HEK293 (cell line): ENCODE measurements at regions not wholly inside any gene's neighbourhood (a gene's known extent, or its start where the extent isn't known, plus 50 kb on each side); places are given as distances from the start of the nearest gene placed in this dataset.

Source experiments
- CTCF ChIA-PET: fragments of 350-600 bp; formaldehyde crosslinking; extraction: SDS; loops from one replicate; lab custom pipeline; 2021; ENCODE audit warnings: antibody characterized with exemption; lab: Yijun Ruan, JAX
- POLR2A ChIA-PET: fragments of 300-600 bp; formaldehyde crosslinking; extraction: SDS; loops from one replicate; lab custom pipeline; 2020; ENCODE audit warnings: antibody characterized with exemption, inconsistent platforms; lab: Yijun Ruan, JAX
- H3K27ac ChIP-seq: fragments of 200-500 bp; sonication (Bioruptor generic); 2 replicates; pipeline ENCODE4 v1.5.1; 2014; ENCODE audit warnings: low read depth, low read length, control low read depth, inconsistent platforms; ENCODE audit errors: extremely low read depth
- H3K36me3 ChIP-seq, 2 experiments: fragments of 200-500 bp in 1 of 2; sonication (Bioruptor generic) in 1 of 2; 1 replicate in 1 of 2; 2 replicates in 1 of 2; pipeline ENCODE4 v1.5.1; 2014 to 2017; ENCODE audit warnings: inconsistent platforms in 2 of 2, low read length in 2 of 2; ENCODE audit not compliant: control insufficient read depth in 2 of 2, insufficient read depth in 1 of 2
- H3K4me1 ChIP-seq: fragments of 200-500 bp; sonication (Bioruptor generic); 2 replicates; pipeline ENCODE4 v1.5.1; 2014; ENCODE audit warnings: mild to moderate bottlenecking, low read length, inconsistent platforms; ENCODE audit not compliant: control insufficient read depth, insufficient read depth
- H3K4me3 ChIP-seq: 2 replicates; pipeline ENCODE4 v1.5.1; 2011; ENCODE audit warnings: low read depth, mild to moderate bottlenecking, control low read depth, low read length, moderate library complexity
- H3K9me3 ChIP-seq: fragments of 200-500 bp; sonication (Bioruptor generic); 2 replicates; pipeline ENCODE4 v1.5.1; 2014; ENCODE audit warnings: low read depth, low read length, inconsistent platforms; ENCODE audit not compliant: control insufficient read depth, insufficient read depth
- PRDM1 ChIP-seq: fragments of 450-650 bp; formaldehyde crosslinking; IDR thresholded peaks from 2 replicates; pipeline ENCODE4; 2016; ENCODE audit warnings: missing biosample characterization, missing genetic modification characterization
- PRDM6 ChIP-seq: fragments of 450-650 bp; formaldehyde crosslinking; IDR thresholded peaks from 2 replicates; pipeline ENCODE4 v1.5.1; 2017; ENCODE audit warnings: missing biosample characterization, missing genetic modification characterization
- ZBTB10 ChIP-seq: fragments of 450-650 bp; formaldehyde crosslinking; IDR thresholded peaks from 2 replicates; pipeline ENCODE4 v1.5.1; 2016; ENCODE audit warnings: missing biosample characterization, missing genetic modification characterization
- ZFP37 ChIP-seq: fragments of 450-650 bp; formaldehyde crosslinking; IDR thresholded peaks from 2 replicates; pipeline ENCODE4 v1.5.1; 2016; ENCODE audit warnings: missing biosample characterization, missing genetic modification characterization
- ZNF114 ChIP-seq: fragments of 450-650 bp; formaldehyde crosslinking; IDR thresholded peaks from 2 replicates; pipeline ENCODE4 v1.5.0; 2017; ENCODE audit warnings: missing biosample characterization, missing genetic modification characterization
- ZNF146 ChIP-seq: fragments of 450-650 bp; formaldehyde crosslinking; IDR thresholded peaks from 2 replicates; pipeline ENCODE4 v1.5.1; 2016; ENCODE audit warnings: missing biosample characterization, missing genetic modification characterization
- ZNF19 ChIP-seq: fragments of 450-650 bp; formaldehyde crosslinking; IDR thresholded peaks from 2 replicates; pipeline ENCODE4; 2016; ENCODE audit warnings: missing biosample characterization, missing genetic modification characterization, low read depth
- ZNF544 ChIP-seq: fragments of 450-650 bp; formaldehyde crosslinking; IDR thresholded peaks from 2 replicates; pipeline ENCODE4 v1.5.0; 2017; ENCODE audit warnings: missing biosample characterization, missing genetic modification characterization
- ZNF561 ChIP-seq: fragments of 450-650 bp; IDR thresholded peaks from 2 replicates; pipeline ENCODE4 v1.5.1; 2018; ENCODE audit warnings: missing biosample characterization, missing genetic modification characterization, borderline replicate concordance
- ZNF623 ChIP-seq: fragments of 450-650 bp; formaldehyde crosslinking; IDR thresholded peaks from 2 replicates; pipeline ENCODE4 v1.5.1; 2016; ENCODE audit warnings: missing biosample characterization, missing genetic modification characterization
- ZNF624 ChIP-seq: fragments of 450-650 bp; formaldehyde crosslinking; IDR thresholded peaks from 2 replicates; pipeline ENCODE4 v1.5.1; 2017; ENCODE audit warnings: missing biosample characterization, missing genetic modification characterization
- ZNF629 ChIP-seq: fragments of 450-650 bp; formaldehyde crosslinking; IDR thresholded peaks from 2 replicates; pipeline ENCODE4 v1.5.1; 2017; ENCODE audit warnings: missing biosample characterization, missing genetic modification characterization
- ZNF701 ChIP-seq: fragments of 450-650 bp; formaldehyde crosslinking; IDR thresholded peaks from 2 replicates; pipeline ENCODE4 v1.5.1; 2016; ENCODE audit warnings: missing biosample characterization, missing genetic modification characterization
- ZNF747 ChIP-seq: fragments of 450-650 bp; formaldehyde crosslinking; IDR thresholded peaks from 2 replicates; pipeline ENCODE4 v1.5.1; 2016; ENCODE audit warnings: missing biosample characterization, missing genetic modification characterization
- ZNF785 ChIP-seq: fragments of 450-650 bp; formaldehyde crosslinking; IDR thresholded peaks from 2 replicates; pipeline ENCODE4 v1.5.1; 2016; ENCODE audit warnings: missing biosample characterization, missing genetic modification characterization
- ZSCAN16 ChIP-seq: fragments of 450-650 bp; formaldehyde crosslinking; IDR thresholded peaks from 2 replicates; pipeline ENCODE4 v1.5.1; 2016; ENCODE audit warnings: missing biosample characterization, missing genetic modification characterization
- TF ChIP-seq, protein P1 (sequence below): fragments of 450-650 bp; formaldehyde crosslinking; IDR thresholded peaks from 2 replicates; pipeline ENCODE4 v1.5.1; 2017; ENCODE audit warnings: missing biosample characterization, missing genetic modification characterization
- TF ChIP-seq, protein P2 (sequence below): fragments of 450-650 bp; formaldehyde crosslinking; IDR thresholded peaks from 2 replicates; pipeline ENCODE4 v1.5.1; 2017; ENCODE audit warnings: missing biosample characterization, missing genetic modification characterization
- TF ChIP-seq, protein P3 (sequence below): fragments of 450-650 bp; formaldehyde crosslinking; IDR thresholded peaks from 2 replicates; pipeline ENCODE4 v1.5.1; 2016; ENCODE audit warnings: missing biosample characterization, missing genetic modification characterization
- TF ChIP-seq, protein P4 (sequence below): fragments of 450-650 bp; formaldehyde crosslinking; IDR thresholded peaks from 2 replicates; pipeline ENCODE4 v1.5.1; 2016; ENCODE audit warnings: missing biosample characterization, missing genetic modification characterization

DNA sequence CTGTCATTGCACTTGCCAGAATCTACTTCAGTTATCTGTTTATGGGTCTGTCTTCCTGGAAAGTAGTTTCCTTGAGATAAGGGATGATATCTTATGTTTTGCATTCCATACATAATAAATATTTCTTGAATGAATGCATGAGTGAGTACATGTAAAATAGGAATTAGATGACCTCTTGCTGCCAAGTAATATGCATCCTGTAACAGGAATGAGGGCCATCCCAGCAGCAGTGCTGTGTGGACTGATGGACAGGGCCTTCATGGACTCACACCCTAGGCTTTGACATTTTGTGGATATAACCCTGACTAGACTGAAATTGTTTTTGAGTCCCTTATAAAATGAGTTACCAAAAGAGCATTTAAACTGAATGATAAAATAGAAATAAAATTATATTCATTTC lies 77.2 kb upstream of the NEIL3 start:
- Histone ChIP-seq H3K4me3 (no peak overlapping the region), H3K27ac (no peak overlapping the region), H3K4me1 (no peaks in the 10 kb centered on the region), H3K9me3 (no peaks in the 10 kb centered on the region), H3K36me3 (no peaks in the 10 kb centered on the region)
- TF ChIP-seq ZSCAN16 (tag by site-specific recombination) (no peak), ZNF785 (tag by site-specific recombination) (no peak), ZBTB10 (no peak), ZNF561 (tag by site-specific recombination) (no peak), ZNF114 (tag by site-specific recombination) (no peak), PRDM1 (tag by site-specific recombination) (no peak), ZNF623 (tag by site-specific recombination) (no peak), ZNF701 (tag by site-specific recombination) (no peak), ZNF629 (tag by site-specific recombination) (no peak)
- TF ChIP-seq, protein P1, sequence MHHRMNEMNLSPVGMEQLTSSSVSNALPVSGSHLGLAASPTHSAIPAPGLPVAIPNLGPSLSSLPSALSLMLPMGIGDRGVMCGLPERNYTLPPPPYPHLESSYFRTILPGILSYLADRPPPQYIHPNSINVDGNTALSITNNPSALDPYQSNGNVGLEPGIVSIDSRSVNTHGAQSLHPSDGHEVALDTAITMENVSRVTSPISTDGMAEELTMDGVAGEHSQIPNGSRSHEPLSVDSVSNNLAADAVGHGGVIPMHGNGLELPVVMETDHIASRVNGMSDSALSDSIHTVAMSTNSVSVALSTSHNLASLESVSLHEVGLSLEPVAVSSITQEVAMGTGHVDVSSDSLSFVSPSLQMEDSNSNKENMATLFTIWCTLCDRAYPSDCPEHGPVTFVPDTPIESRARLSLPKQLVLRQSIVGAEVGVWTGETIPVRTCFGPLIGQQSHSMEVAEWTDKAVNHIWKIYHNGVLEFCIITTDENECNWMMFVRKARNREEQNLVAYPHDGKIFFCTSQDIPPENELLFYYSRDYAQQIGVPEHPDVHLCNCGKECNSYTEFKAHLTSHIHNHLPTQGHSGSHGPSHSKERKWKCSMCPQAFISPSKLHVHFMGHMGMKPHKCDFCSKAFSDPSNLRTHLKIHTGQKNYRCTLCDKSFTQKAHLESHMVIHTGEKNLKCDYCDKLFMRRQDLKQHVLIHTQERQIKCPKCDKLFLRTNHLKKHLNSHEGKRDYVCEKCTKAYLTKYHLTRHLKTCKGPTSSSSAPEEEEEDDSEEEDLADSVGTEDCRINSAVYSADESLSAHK (tag by site-specific recombination) = no peak
- ChIA-PET CTCF (no interaction called here), POLR2A (no interaction called here)

DNA sequence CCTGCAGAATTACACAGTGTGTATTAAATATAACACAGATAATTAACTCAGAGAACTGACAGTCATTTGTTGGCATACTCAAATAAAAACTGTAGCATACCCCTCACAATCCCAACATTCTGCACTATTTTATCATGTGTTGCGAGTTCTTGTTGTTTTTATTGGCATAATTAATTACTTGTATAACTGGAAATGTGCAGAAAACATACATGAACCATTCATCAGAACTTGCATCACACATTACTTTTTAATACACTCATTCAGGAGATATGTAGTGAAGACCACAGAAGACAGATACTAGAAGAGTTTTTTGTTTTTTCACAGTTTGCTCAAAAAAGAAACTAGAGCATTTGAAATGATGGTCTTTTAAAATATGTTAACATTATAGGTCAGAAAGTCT lies 74.6 kb upstream of the NEIL3 start:
- Histone ChIP-seq H3K9me3 (no peaks in the 10 kb centered on the region), H3K36me3 (no peaks in the 10 kb centered on the region), H3K27ac (no peak overlapping the region), H3K4me3 (no peak overlapping the region), H3K4me1 (no peaks in the 10 kb centered on the region)
- CTCF ChIA-PET = no interaction called here
- POLR2A ChIA-PET = no interaction called here
- no peak for TF ChIP-seq ZNF624 (tag by site-specific recombination)
- TF ChIP-seq, protein P2, sequence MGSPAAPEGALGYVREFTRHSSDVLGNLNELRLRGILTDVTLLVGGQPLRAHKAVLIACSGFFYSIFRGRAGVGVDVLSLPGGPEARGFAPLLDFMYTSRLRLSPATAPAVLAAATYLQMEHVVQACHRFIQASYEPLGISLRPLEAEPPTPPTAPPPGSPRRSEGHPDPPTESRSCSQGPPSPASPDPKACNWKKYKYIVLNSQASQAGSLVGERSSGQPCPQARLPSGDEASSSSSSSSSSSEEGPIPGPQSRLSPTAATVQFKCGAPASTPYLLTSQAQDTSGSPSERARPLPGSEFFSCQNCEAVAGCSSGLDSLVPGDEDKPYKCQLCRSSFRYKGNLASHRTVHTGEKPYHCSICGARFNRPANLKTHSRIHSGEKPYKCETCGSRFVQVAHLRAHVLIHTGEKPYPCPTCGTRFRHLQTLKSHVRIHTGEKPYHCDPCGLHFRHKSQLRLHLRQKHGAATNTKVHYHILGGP (tag by site-specific recombination) = no peak
- no peak for TF ChIP-seq ZFP37 (tag by site-specific recombination)
- TF ChIP-seq, protein P3, sequence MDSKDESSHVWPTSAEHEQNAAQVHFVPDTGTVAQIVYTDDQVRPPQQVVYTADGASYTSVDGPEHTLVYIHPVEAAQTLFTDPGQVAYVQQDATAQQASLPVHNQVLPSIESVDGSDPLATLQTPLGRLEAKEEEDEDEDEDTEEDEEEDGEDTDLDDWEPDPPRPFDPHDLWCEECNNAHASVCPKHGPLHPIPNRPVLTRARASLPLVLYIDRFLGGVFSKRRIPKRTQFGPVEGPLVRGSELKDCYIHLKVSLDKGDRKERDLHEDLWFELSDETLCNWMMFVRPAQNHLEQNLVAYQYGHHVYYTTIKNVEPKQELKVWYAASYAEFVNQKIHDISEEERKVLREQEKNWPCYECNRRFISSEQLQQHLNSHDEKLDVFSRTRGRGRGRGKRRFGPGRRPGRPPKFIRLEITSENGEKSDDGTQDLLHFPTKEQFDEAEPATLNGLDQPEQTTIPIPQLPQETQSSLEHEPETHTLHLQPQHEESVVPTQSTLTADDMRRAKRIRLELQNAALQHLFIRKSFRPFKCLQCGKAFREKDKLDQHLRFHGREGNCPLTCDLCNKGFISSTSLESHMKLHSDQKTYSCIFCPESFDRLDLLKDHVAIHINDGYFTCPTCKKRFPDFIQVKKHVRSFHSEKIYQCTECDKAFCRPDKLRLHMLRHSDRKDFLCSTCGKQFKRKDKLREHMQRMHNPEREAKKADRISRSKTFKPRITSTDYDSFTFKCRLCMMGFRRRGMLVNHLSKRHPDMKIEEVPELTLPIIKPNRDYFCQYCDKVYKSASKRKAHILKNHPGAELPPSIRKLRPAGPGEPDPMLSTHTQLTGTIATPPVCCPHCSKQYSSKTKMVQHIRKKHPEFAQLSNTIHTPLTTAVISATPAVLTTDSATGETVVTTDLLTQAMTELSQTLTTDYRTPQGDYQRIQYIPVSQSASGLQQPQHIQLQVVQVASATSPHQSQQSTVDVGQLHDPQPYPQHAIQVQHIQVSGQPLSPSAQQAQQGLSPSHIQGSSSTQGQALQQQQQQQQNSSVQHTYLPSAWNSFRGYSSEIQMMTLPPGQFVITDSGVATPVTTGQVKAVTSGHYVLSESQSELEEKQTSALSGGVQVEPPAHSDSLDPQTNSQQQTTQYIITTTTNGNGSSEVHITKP (tag by site-specific recombination) = no peak
- no peak for TF ChIP-seq ZNF747 (tag by site-specific recombination)
- TF ChIP-seq ZNF19 = no peak
- TF ChIP-seq, protein P4, sequence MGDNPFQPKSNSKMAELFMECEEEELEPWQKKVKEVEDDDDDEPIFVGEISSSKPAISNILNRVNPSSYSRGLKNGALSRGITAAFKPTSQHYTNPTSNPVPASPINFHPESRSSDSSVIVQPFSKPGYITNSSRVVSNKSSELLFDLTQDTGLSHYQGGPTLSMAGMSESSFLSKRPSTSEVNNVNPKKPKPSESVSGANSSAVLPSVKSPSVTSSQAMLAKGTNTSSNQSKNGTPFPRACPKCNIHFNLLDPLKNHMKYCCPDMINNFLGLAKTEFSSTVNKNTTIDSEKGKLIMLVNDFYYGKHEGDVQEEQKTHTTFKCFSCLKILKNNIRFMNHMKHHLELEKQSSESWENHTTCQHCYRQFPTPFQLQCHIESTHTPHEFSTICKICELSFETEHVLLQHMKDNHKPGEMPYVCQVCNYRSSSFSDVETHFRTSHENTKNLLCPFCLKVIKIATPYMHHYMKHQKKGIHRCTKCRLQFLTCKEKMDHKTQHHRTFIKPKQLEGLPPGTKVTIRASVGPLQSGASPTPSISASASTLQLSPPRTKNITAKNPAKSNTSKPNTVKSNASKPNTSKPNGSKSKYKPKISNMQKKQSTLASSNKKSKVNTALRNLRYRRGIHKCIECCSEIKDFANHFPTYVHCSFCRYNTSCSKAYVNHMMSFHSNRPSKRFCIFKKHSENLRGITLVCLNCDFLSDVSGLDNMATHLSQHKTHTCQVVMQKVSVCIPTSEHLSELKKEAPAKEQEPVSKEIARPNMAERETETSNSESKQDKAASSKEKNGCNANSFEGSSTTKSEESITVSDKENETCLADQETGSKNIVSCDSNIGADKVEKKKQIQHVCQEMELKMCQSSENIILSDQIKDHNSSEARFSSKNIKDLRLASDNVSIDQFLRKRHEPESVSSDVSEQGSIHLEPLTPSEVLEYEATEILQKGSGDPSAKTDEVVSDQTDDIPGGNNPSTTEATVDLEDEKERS = no peak
- no peak for TF ChIP-seq ZNF544 (tag by site-specific recombination)
- TF ChIP-seq ZNF146 (tag by site-specific recombination) = no peak
- TF ChIP-seq PRDM6 (tag by site-specific recombination) = no peak
